GM12878 (cell line): ENCODE measurements at regions not wholly inside any gene's neighbourhood (a gene's known extent, or its start where the extent isn't known, plus 50 kb on each side); places are given as distances from the start of the nearest gene placed in this dataset.
"Not testable (repeated sequence)": the region's sequence is repeated elsewhere in the genome, so short reads cannot be mapped to it uniquely, and the experiment has no call there.

Experiments
- ATAC-seq: fragments of 200-7000 bp; cut with Tn5 transposase; 3 replicates; pipeline ENCODE4 v1.9.1; 2020; ENCODE audit warnings: mild to moderate bottlenecking, moderate library complexity
- BruUV-seq: library from RNA; stranded (reverse); fragments of 400-500 nt; replicated peaks from 2 replicates; lab custom pipeline; 2021; lab: Mats Ljungman, UMichigan
- CTCF ChIA-PET: fragments of 300-600 bp; sonication (Branson Sonifier 250); formaldehyde crosslinking; extraction: SDS; loops from one replicate; lab custom pipeline; 2021; ENCODE audit warnings: inconsistent platforms; lab: Yijun Ruan, JAX
- POLR2A ChIA-PET: fragments of 350-600 bp; formaldehyde crosslinking; extraction: SDS; loops from one replicate; lab custom pipeline; 2021; ENCODE audit warnings: inconsistent platforms; lab: Charles Lee
- RAD21 ChIA-PET: fragments of 300-600 bp; sonication (Branson Sonifier 250); formaldehyde crosslinking; loops from one replicate; lab custom pipeline; 2023; ENCODE audit warnings: antibody characterized with exemption; ENCODE audit not compliant: unreplicated experiment; lab: Charles Lee
- SMC1A ChIA-PET: fragments of 300-600 bp; sonication (Branson Sonifier 250); formaldehyde crosslinking; loops from one replicate; lab custom pipeline; 2023; ENCODE audit not compliant: unreplicated experiment, uncharacterized antibody; lab: Charles Lee
- DNase-seq: peaks from one replicate; pipeline ENCODE4 v3.0.0-alpha.2; 2011; ENCODE audit warnings: low read depth, low spot score
- FAIRE-seq: peaks from 3 replicates; lab custom pipeline; 2011; peaks lifted over from hg19 to GRCh38; lab: Jason Lieb, UNC
- H2AFZ ChIP-seq: 2 replicates; pipeline ENCODE4 v1.6.0; 2011; ENCODE audit warnings: low read depth, low read length, control low read depth; ENCODE audit not compliant: control insufficient read depth
- H3K27ac ChIP-seq: 2 replicates; pipeline ENCODE4 v1.5.1; 2011; ENCODE audit warnings: control low read depth; ENCODE audit not compliant: control insufficient read depth, insufficient read depth
- H3K27me3 ChIP-seq, 2 experiments: replicated peaks in 1 of 2; 2 replicates each; pipeline versions ENCODE4 v1.6.0 to v1.6.1; 2011; ENCODE audit warnings: low read length in 1 of 2; ENCODE audit not compliant: control insufficient read depth in 2 of 2, insufficient read depth in 2 of 2
- H3K36me3 ChIP-seq, 2 experiments: 2 replicates each; pipeline ENCODE4 v1.5.1; 2011; ENCODE audit warnings: low read length in 1 of 2; ENCODE audit not compliant: control insufficient read depth in 2 of 2, insufficient read depth in 2 of 2
- H3K4me1 ChIP-seq: 2 replicates; pipeline ENCODE4 v1.6.1; 2011; ENCODE audit warnings: mild to moderate bottlenecking, low read length, moderate library complexity, mixed read lengths; ENCODE audit not compliant: control insufficient read depth, insufficient read depth
- H3K4me2 ChIP-seq: 2 replicates; pipeline ENCODE4 v1.6.0; 2011; ENCODE audit warnings: control low read depth; ENCODE audit not compliant: control insufficient read depth, insufficient read depth
- H3K4me3 ChIP-seq: fragments of 200-600 bp; sonication (generic); 2 replicates; pipeline ENCODE4 v1.5.1; 2016
- H3K79me2 ChIP-seq: 2 replicates; pipeline ENCODE4 v1.6.0; 2011; ENCODE audit warnings: low read length; ENCODE audit not compliant: control insufficient read depth, insufficient read depth
- H3K9ac ChIP-seq: 2 replicates; pipeline ENCODE4 v1.8.0; 2011; ENCODE audit warnings: low read length, control low read depth, mixed read lengths; ENCODE audit not compliant: control insufficient read depth, insufficient read depth
- H3K9me3 ChIP-seq: replicated peaks from 3 replicates; pipeline ENCODE4 v1.5.1; 2011; ENCODE audit warnings: mild to moderate bottlenecking, low read length; ENCODE audit not compliant: control insufficient read depth, insufficient read depth
- H4K20me1 ChIP-seq: 2 replicates; pipeline ENCODE4 v1.6.0; 2011; ENCODE audit not compliant: control insufficient read depth, insufficient read depth
- WGBS: methylation state at CpG from one replicate; pipeline ENCODE4 v1.1.6; 2016; ENCODE audit warnings: low lambda C conversion rate; ENCODE audit not compliant: insufficient replicate concordance, insufficient coverage; ENCODE audit errors: missing lambda C conversion rate; 5-methylcytosine and 5-hydroxymethylcytosine counted together
- in situ Hi-C: fragments of 300-500 bp; cut with MboI; formaldehyde crosslinking; loops from 9 replicates; pipeline ENCODE4 v1.14.3; 2018; ENCODE audit warnings: mixed read lengths
- intact Hi-C: fragments of 100-400 bp; cut with micrococcal nuclease; formaldehyde crosslinking; loops from one replicate; pipeline ENCODE4 v1.14.2; 2022; ENCODE audit not compliant: unreplicated experiment

DNA sequence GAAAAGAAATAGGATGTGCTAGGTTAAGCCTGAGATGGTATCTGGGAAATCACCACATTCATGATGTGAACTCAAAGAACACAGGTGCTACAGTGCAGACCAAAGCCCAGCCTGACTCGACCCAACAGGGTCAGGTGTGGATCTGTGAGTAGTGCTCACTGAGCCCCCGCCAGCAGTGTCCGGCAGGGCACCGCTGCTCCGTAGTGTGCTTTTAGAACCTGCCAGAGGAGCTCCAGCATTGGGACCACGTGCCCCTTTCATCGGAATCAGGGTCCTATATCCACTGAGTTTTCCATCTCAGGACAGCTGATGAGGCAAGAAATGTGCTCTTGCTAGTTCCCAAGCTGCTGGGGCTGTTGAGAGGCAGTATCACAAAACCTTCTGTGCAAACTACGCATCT lies 74.4 kb downstream of the NBPF8 start:
- ATAC-seq, H3K27ac ChIP-seq, H2AFZ ChIP-seq, H3K36me3 ChIP-seq, SMC1A ChIA-PET, FAIRE-seq, in situ Hi-C loops, RAD21 ChIA-PET, intact Hi-C loops, CTCF ChIA-PET, DNase-seq, H4K20me1 ChIP-seq, POLR2A ChIA-PET, H3K4me3 ChIP-seq, H3K4me1 ChIP-seq, H3K9ac ChIP-seq, H3K4me2 ChIP-seq, H3K79me2 ChIP-seq, H3K27me3 ChIP-seq, BruUV-seq, H3K9me3 ChIP-seq: not testable (repeated sequence)
- WGBS: 92% methylated on average over 8 of the region's 8 CpGs

DNA sequence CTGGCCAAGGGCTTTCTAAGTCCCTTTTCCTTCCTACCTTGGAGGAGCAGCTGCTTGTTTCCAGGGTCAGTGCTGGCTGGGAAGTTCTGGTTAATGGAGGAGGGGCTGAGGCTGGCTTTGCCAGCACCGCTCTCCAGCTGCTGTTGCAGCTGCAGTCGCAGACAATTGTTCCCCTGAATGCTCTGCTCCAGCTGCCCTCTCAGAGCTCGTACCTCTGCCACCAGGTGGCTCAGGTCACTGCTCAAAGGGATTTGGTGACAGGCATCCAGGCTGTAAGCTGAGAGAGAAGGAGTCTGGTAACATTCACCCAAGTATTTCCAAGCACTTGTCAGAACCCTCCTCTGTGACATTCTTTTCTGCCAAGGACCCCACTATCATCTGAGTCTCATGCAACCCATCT lies 82.3 kb downstream of the NBPF8 start:
- H3K9ac ChIP-seq, H3K36me3 ChIP-seq, H3K27ac ChIP-seq, ATAC-seq, H2AFZ ChIP-seq, H4K20me1 ChIP-seq, intact Hi-C loops, H3K9me3 ChIP-seq, DNase-seq, H3K79me2 ChIP-seq, H3K4me3 ChIP-seq, FAIRE-seq, H3K4me1 ChIP-seq, in situ Hi-C loops, BruUV-seq, H3K27me3 ChIP-seq, RAD21 ChIA-PET, H3K4me2 ChIP-seq, CTCF ChIA-PET, SMC1A ChIA-PET, POLR2A ChIA-PET: not testable (repeated sequence)
- WGBS: no CpG with 5 or more reads among the region's 3 CpGs

DNA sequence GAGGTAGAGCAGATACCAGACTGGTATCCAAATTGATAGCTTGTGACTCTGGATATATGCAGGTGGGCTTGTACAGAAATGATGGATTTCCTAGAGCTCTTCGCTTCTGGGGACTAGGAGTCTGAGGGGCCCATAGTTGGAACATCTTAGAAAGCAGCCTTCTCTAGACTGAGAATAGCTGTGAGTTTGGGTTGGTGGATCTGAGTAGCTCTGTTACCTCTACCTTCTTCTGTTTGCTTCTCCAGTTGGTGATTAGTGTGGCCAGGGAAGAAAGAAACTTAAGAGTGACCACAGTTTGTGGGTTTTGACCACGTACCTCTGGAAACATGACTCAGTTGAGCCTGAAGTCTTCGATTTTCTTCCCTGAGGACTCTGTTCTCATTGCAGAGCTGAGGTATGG lies 88.4 kb downstream of the NBPF8 start:
- in situ Hi-C loops, FAIRE-seq, SMC1A ChIA-PET, H3K9me3 ChIP-seq, H3K79me2 ChIP-seq, H3K36me3 ChIP-seq, H3K9ac ChIP-seq, H3K4me3 ChIP-seq, RAD21 ChIA-PET, H3K4me1 ChIP-seq, H2AFZ ChIP-seq, CTCF ChIA-PET, H3K27ac ChIP-seq, H3K4me2 ChIP-seq, intact Hi-C loops, ATAC-seq, DNase-seq, H4K20me1 ChIP-seq, H3K27me3 ChIP-seq, POLR2A ChIA-PET, BruUV-seq: not testable (repeated sequence)
- WGBS: 62% methylated on average over 2 of the region's 3 CpGs

DNA sequence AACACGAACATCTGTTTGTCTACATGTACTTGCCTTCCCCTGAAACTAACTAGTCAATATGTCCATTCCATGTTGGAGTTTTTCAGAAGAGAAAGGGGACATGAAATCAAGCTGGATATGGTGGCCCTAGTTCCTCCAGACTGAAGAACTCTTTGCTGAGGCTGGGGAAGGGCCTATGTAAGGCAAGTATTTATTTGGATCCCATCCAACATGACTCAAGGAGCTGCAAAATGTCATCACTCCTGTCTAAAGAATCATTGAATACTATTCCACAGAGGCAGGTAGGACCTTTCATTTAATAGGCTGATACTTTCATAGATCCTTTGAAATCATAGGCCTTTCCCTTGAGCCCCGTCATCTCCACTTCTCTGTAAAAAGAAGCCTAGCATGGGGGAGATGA lies 91.5 kb downstream of the NBPF8 start:
- H3K4me2 ChIP-seq, H3K27me3 ChIP-seq, POLR2A ChIA-PET, H4K20me1 ChIP-seq, H2AFZ ChIP-seq, intact Hi-C loops, H3K9ac ChIP-seq, BruUV-seq, FAIRE-seq, H3K4me3 ChIP-seq, in situ Hi-C loops, H3K4me1 ChIP-seq, H3K79me2 ChIP-seq, DNase-seq, SMC1A ChIA-PET, ATAC-seq, RAD21 ChIA-PET, H3K27ac ChIP-seq, H3K36me3 ChIP-seq, CTCF ChIA-PET, H3K9me3 ChIP-seq: not testable (repeated sequence)
- WGBS: 100% methylated on average over 1 of the region's 2 CpGs
